SKM-1 (cell line): ENCODE measurements at regions not wholly inside any gene's neighbourhood (a gene's known extent, or its start where the extent isn't known, plus 50 kb on each side); places are given as distances from the start of the nearest gene placed in this dataset.
"Not testable (repeated sequence)": the region's sequence is repeated elsewhere in the genome, so short reads cannot be mapped to it uniquely, and the experiment has no call there.

Source experiments
- DNase-seq: peaks from one replicate; lab custom pipeline; 2025; ENCODE audit not compliant: unreplicated experiment; lab: John Stamatoyannopoulos, UW

DNA sequence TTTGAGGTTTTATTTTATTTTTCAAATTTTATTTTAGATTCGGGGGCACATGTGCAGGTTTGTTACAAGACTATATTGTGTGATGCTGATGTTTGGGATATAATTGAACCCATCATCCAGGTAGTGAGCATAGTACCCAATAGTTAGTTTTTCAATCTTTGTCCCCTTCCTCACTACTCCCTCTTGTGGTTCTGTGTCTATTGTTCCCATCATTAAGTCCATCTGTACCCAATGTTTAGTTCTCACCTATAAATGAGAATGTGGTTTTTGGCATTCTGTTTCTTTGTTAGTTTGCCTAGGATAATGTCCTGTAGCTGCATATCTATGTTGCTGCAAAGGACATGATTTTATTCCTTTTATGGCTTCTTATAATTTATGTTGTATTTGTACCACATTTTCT is 767.2 kb upstream of the ADGRL3 start:
- no peak for DNase-seq

DNA sequence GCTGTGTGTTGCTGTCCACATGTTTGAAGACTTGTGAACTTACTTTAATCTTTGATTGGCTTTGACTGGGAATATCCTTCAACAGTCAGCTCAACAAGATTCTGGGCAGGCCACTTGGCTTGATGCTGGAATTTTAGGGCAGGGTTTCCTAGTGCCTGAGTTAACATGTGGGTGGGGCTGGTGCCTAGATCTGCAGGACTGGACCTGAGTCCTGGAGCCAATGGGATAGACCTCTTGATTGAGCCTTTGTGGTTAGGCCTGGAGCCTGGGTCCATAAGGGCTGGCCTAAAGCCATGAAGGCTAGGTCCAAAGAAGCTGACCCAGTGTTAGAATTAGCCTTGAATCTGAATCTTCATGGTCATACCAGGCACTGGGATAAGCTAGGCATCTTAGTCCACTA is 757.1 kb upstream of the ADGRL3 start:
- no peak for DNase-seq

DNA sequence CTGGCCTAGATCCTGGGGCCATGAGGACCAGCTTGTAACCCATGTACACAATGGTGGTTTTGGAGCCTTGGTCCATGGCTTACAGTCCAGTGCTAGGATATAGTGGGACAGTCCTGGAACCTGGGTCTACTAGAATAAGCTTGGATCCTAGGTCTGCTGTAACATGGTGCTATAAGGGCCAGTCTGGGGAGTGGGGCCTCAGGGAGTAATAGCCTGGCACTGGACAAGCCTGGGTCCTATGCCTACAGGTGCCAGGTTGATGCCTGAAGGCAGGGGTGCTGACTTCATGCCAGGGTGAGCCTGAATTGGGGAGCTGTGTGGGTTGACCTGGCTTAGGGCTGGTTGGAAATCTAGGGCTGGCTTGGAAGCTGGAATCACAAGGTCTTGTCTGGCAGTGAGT is 756.3 kb upstream of the ADGRL3 start:
- no peak for DNase-seq

DNA sequence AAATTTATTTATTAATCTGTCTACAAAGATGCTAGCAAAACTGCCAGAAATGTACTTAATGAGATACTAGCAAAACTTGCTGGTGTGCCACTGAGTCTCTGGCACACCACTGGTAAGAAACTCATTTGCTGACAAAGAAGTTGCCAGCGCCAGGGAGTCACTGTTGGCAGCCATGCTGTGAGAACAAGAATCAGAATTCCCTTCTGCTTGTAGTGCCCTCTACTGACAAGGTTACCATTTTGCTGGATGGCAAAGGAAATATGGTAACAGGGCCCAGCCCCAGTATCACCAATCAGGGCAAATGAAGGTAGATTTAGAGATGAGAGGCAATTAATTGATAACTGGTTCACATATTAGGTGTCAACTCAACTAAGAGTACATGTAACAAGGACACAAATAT is 750.1 kb upstream of the ADGRL3 start:
- no peak for DNase-seq

- no peak for DNase-seq
These were observed 747.9 kb upstream of the ADGRL3 start for GRCh38 chr4:60452266-60452665.

- DNase-seq, result no peak
These were observed 744.7 kb upstream of the ADGRL3 start for GRCh38 chr4:60455380-60455779.

DNA sequence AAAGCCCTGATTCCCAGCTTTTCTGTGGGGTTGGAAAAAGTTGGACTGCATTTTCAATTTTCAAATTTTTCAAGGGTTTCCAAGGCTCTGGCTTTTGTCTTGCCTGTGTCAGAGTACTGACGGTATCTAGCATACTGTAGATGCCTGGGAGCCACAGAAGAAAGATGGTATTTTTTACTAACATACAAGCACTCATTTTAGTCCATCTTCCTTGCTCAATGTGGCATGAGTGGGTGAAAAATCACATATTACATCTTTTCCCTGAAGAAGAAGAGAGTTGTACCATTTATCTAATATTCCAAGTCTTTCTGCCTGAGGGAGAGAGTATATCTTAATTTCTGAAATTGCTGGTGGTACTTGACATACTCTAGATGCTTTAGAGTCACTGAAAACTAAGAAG is 738.6 kb upstream of the ADGRL3 start:
- DNase-seq, result no peak

- DNase-seq, result no peak
These were observed 736.1 kb upstream of the ADGRL3 start for GRCh38 chr4:60463857-60464502.

DNA sequence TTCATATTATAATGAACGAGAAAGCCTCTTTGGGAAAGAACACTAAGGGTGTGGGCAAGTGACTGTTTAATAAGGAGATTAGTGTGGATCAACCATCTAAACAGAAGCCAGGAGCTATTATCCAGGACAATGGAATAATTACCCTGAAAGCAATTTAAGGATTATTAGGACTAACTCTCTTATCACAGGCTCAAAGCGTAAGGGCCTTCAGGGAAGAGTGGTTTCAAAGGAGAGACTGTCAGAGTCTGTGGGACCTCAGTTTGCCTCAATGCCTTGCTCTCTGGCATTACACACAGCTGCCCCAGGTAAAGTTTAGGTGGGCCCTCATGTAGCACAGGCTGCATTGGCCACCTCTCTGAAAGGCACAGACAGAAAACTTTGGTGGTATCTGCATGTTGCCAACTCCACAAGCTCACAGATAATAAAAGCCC is 717.2 kb upstream of the ADGRL3 start:
- no peak for DNase-seq

- no peak for DNase-seq
These were observed 714.9 kb upstream of the ADGRL3 start for GRCh38 chr4:60485276-60485675.

DNA sequence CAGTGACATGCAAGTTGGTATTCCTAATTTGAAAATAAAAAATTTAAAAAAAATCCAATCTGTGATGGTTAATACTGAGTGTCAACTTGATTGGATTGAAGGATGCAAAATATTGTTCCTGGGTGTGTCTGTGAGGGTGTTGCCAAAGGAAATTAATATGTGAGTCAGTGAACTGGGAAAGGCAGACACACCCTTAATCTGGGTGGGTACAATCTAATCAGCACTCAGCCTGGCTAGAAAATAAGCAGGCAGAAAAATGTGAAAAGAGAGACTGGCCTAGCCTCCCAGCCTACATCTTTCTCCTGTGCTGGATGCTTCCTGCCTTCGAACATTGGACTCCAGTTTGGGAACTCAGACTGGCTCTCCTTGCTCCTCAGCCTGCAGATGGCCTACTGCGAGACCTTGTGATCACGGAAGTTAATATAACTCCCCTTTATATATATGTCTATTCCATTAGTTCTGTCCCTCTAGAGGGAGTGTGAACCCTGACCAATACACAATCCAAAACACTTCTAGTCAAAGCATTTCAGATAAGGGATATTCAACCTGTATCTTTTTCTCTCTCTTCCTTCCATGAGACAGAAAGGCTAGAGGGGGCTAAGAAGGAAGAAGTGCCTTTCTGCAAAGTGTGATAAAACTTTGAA is 712.9 kb upstream of the ADGRL3 start:
- DNase-seq, result not testable (repeated sequence)

DNA sequence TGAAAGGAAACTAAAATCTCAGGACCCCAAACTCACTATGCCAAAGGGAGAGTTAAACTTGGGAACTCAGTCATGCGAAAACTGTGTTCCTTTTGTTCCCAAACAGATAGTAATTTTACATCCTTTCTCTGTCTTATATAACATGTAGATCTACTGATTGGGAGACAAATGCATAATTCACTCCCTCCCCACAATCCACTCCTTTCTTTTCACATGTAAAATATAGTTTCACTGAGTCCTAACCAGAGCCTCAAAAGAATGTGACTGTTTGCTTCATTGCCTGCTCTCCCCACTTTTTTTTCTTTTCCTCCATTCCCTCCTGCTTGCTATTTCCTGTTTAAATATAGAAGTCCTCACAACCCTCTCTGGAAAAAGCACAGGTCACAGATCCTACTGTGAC is 699.3 kb upstream of the ADGRL3 start:
- no peak for DNase-seq

DNA sequence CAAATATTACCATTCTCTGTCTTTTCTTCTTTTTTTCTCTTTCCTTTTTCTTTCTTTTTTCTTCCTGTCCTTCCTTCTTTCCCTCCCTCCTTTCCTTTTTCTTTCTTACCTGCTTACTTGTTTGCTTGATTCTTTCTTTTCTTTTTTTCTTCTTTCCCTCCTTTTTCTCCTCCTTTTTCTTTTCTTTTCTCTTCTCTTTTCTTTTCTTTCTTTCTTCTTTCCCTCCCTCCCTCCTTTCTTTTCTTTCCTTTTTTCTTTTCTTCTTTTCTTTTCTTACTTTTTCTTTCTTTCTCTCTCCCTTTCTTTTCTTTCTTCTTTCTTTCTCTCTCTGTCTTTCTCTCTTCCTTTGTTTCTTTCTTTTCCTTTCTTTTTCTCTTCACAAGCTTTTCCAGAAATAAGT is 697.4 kb upstream of the ADGRL3 start:
- DNase-seq, result no peak

GRCh38 chr4:60506061-60506460 is 694.1 kb upstream of the ADGRL3 start:
- no peak for DNase-seq

GRCh38 chr4:60522265-60522664 is 677.9 kb upstream of the ADGRL3 start:
- DNase-seq, result no peak

- DNase-seq, result no peak
These were observed 668.2 kb upstream of the ADGRL3 start for GRCh38 chr4:60531776-60532379.

DNA sequence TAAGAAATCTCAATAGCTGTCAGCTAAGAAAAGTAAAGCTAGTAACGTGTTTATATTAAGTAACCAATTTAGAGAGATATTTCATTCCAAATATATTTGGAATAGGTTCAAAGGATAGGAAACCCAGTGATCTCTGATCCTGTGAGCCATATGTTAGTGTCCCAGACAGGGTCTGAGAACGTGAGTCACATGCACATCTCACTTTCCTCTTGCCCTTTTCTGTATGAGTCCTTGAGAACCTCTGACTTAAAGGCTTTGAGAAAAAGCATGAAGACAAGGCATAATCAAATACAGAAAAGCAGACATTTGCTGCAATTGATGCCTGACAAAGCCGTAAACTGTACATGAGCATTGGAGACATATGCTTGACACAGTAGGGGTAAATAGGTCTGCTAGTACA is 655.1 kb upstream of the ADGRL3 start:
- no peak for DNase-seq

GRCh38 chr4:60562334-60562733 is 637.8 kb upstream of the ADGRL3 start:
- no peak for DNase-seq

DNA sequence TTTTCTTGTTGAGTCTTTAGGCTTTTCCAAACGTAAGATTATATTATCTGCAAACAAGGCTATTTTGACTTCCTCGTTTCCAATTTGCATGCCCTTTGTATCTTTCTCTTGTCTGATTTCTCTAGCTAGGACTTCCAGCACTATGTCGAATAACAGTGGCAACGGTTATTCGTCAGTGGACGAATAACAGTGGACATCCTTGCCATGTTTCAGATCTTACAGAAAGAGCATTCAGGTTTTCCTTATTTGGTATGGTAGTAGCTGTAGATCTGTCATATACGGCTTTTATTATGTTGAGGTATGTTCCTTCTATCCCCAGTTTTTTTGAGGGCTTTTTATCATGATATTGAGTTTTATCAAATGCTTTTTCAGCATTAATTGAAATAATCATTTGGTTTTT is 634.6 kb upstream of the ADGRL3 start:
- no peak for DNase-seq

DNA sequence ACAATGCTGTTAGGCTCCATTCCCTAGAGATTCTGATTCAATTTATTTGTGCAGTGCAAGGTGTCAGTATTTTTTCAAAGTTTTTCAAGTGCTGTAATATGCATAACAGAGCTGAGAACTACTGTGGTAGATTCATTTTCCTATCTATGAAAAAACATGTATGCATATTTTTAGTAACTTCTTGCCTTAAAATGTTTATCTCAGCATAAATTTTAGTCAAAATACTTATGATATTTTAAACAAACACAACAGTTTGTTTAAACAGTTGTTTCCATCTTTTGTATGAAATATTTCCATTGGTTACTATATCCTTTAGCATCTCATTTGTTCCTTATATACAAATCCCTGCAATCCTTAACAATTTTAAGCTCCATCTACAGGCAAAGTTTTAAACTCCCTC is 624.8 kb upstream of the ADGRL3 start:
- DNase-seq, result no peak

DNA sequence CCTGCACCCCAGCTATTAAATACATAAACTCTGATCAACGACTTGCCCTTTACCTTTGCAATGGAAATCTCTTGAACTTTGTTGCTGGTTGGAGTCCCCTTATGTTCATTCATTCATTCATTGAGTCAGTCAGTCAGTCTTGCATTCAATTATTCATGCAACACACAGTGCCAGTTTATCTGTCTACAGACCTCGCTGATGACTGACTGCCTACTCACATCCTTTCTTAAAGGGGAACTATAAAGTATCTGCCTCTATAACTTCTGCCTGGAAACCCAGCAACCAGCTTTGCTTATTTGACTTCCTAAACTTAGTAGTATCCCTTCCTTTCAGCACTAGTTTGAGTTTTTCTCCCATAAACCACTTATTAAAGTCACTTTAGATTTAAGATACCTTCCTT is 620.8 kb upstream of the ADGRL3 start:
- no peak for DNase-seq

GRCh38 chr4:60581919-60582536 is 618.1 kb upstream of the ADGRL3 start:
- DNase-seq, result no peak
